HepG2 (cell line): ENCODE measurements at regions not wholly inside any gene's neighbourhood (a gene's known extent, or its start where the extent isn't known, plus 50 kb on each side); places are given as distances from the start of the nearest gene placed in this dataset.

Source experiments
- BORCS8-MEF2B ChIP-seq: sonication (generic); formaldehyde crosslinking; IDR thresholded peaks from 2 replicates; pipeline ENCODE4 v1.8.0; 2022; ENCODE audit warnings: mild to moderate bottlenecking, missing genetic modification reagents
- CHD4 ChIP-seq: fragments of 200-600 bp; sonication (generic); IDR thresholded peaks from 2 replicates; pipeline ENCODE4 v1.7.0; 2017; ENCODE audit warnings: mild to moderate bottlenecking, low read length, borderline replicate concordance
- ETV5 ChIP-seq: IDR thresholded peaks from 2 replicates; pipeline ENCODE4 v1.6.1; 2018; ENCODE audit warnings: missing biosample characterization, missing genetic modification reagents, inconsistent platforms, borderline replicate concordance
- FOXK1 ChIP-seq: sonication (generic); formaldehyde crosslinking; IDR thresholded peaks from 2 replicates; pipeline ENCODE4 v1.4.0; 2020; ENCODE audit warnings: low read depth, missing genetic modification reagents, borderline replicate concordance
- GABPB1 ChIP-seq: IDR thresholded peaks from 2 replicates; pipeline ENCODE4 v1.6.1; 2016; ENCODE audit warnings: mild to moderate bottlenecking, missing genetic modification reagents, moderate library complexity, missing compliant biosample characterization
- HDAC1 ChIP-seq: sonication (generic); formaldehyde crosslinking; IDR thresholded peaks from 2 replicates; pipeline ENCODE4 v1.5.1; 2020; ENCODE audit warnings: mild to moderate bottlenecking, missing genetic modification reagents
- POGK ChIP-seq: sonication (generic); formaldehyde crosslinking; conservative IDR thresholded peaks from 2 replicates; pipeline ENCODE4 v1.8.0; 2022; ENCODE audit warnings: mild to moderate bottlenecking, moderate library complexity, missing genetic modification reagents
- POLR2A ChIP-seq, 2 experiments: IDR thresholded peaks; 2 replicates each; pipeline ENCODE4 v1.6.1; 2011; ENCODE audit warnings: low read depth in 2 of 2, low read length in 2 of 2, mild to moderate bottlenecking in 1 of 2, moderate library complexity in 1 of 2; ENCODE audit not compliant: insufficient read depth in 1 of 2
- PRPF4 ChIP-seq: fragments of 200-400 bp; formaldehyde crosslinking; IDR thresholded peaks from 2 replicates; pipeline ENCODE4 v1.6.1; 2016; ENCODE audit warnings: low read length, low read depth; ENCODE audit not compliant: poor library complexity, severe bottlenecking
- RAD21 ChIP-seq: fragments of 450-650 bp; formaldehyde crosslinking; IDR thresholded peaks from 2 replicates; pipeline ENCODE4 v1.5.0; 2020; ENCODE audit warnings: mild to moderate bottlenecking
- RFXAP ChIP-seq: sonication (generic); formaldehyde crosslinking; IDR thresholded peaks from 2 replicates; pipeline ENCODE4 v1.4.0; 2020; ENCODE audit warnings: missing genetic modification reagents, borderline replicate concordance
- RXRA ChIP-seq: sonication (generic); formaldehyde crosslinking; IDR thresholded peaks from 2 replicates; pipeline ENCODE4 v1.5.1; 2020; ENCODE audit warnings: missing genetic modification reagents
- SALL1 ChIP-seq: sonication (generic); formaldehyde crosslinking; IDR thresholded peaks from 2 replicates; pipeline ENCODE4 v1.8.0; 2022; ENCODE audit warnings: mild to moderate bottlenecking, missing genetic modification reagents
- TFDP2 ChIP-seq: sonication (generic); formaldehyde crosslinking; IDR thresholded peaks from 2 replicates; pipeline ENCODE4 v1.4.0; 2020; ENCODE audit warnings: missing genetic modification reagents
- ZFX ChIP-seq: sonication (generic); formaldehyde crosslinking; IDR thresholded peaks from 2 replicates; pipeline ENCODE4 v1.4.0; 2020; ENCODE audit warnings: mild to moderate bottlenecking, low read depth, missing genetic modification reagents, moderate library complexity
- ZNF274 ChIP-seq: sonication (generic); formaldehyde crosslinking; IDR thresholded peaks from 2 replicates; pipeline ENCODE4 v1.5.1; 2020; ENCODE audit warnings: mild to moderate bottlenecking, missing genetic modification reagents
- ZNF574 ChIP-seq: sonication (generic); formaldehyde crosslinking; IDR thresholded peaks from 2 replicates; pipeline ENCODE4 v1.4.0; 2020; ENCODE audit warnings: missing genetic modification reagents
- ZNF598 ChIP-seq: sonication (generic); formaldehyde crosslinking; IDR thresholded peaks from 2 replicates; pipeline ENCODE4 v1.5.1; 2020; ENCODE audit warnings: mild to moderate bottlenecking, missing genetic modification reagents, borderline replicate concordance
- ZNF788 ChIP-seq: sonication (generic); formaldehyde crosslinking; IDR thresholded peaks from 2 replicates; pipeline ENCODE4 v1.5.0; 2020; ENCODE audit warnings: mild to moderate bottlenecking, missing genetic modification reagents, borderline replicate concordance
- TF ChIP-seq, protein P1 (sequence below): sonication (generic); formaldehyde crosslinking; IDR thresholded peaks from 2 replicates; pipeline ENCODE4 v1.5.0; 2020; ENCODE audit warnings: missing genetic modification reagents
- TF ChIP-seq, protein P2 (sequence below): sonication (generic); formaldehyde crosslinking; IDR thresholded peaks from 2 replicates; pipeline ENCODE4 v1.4.0; 2020; ENCODE audit warnings: missing genetic modification reagents

GRCh38 chr9:97803167-97804058, 49.6 kb upstream of the FOXE1 start (continued):
- TF ChIP-seq SALL1 (peak; percentile 65; the same call in 1 of the 2 replicates), RFXAP (CRISPR knock-in tag) (peak; percentile 18; the same call in 1 of the 2 replicates), FOXK1 (CRISPR knock-in tag) (0 out of 2 replicates have a peak, but pooled peaks have one; percentile 17), POLR2A (IDR thresholded peaks at IDR 0.05; ENCODE audit: insufficient read depth in 1 of 2, low read depth in 2 of 2, low read length in 2 of 2) (peak in 1 of 2 experiments; percentile 60; a peak in 2 of 4 replicates), CHD4 (no peak), ETV5 (CRISPR knock-in tag) (0 out of 2 replicates have a peak, but pooled peaks have one; percentile 12), ZFX (CRISPR knock-in tag) (peak; percentile 74), RAD21 (CRISPR knock-in tag) (peak; percentile 51), ZNF598 (0 out of 2 replicates have a peak, but pooled peaks have one; percentile 44), ZNF788 (CRISPR knock-in tag) (peak; percentile 73; the same call in 1 of the 2 replicates), HDAC1 (CRISPR knock-in tag) (peak; percentile 57; the same call in 1 of the 2 replicates), POGK (CRISPR knock-in tag) (peak; percentile 80; the same call in 1 of the 2 replicates), GABPB1 (CRISPR knock-in tag) (peak; percentile 48), BORCS8-MEF2B (0 out of 2 replicates have a peak, but pooled peaks have one; percentile 54), TFDP2 (CRISPR knock-in tag) (peak; percentile 76; the same call in 1 of the 2 replicates), RXRA (0 out of 2 replicates have a peak, but pooled peaks have one; percentile 25), ZNF274 (CRISPR knock-in tag) (0 out of 2 replicates have a peak, but pooled peaks have one; percentile 36), PRPF4 (no peak), ZNF574 (no peak)
- TF ChIP-seq, protein P1, sequence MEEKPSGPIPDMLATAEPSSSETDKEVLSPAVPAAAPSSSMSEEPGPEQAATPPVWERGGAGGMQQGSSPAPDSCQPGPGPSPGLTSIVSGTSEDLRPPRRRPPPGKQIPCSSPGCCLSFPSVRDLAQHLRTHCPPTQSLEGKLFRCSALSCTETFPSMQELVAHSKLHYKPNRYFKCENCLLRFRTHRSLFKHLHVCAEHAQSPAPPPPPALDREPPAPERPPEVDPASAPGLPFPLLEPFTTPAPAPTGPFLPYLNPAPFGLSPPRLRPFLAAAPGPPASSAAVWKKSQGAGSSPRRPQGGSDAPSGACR (CRISPR knock-in tag) = 0 out of 2 replicates have a peak, but pooled peaks have one; percentile 45
- TF ChIP-seq, protein P2, sequence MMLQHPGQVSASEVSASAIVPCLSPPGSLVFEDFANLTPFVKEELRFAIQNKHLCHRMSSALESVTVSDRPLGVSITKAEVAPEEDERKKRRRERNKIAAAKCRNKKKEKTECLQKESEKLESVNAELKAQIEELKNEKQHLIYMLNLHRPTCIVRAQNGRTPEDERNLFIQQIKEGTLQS (CRISPR knock-in tag) = peak; percentile 18; the same call in 1 of the 2 replicates
